ENCODE measurements at regions not wholly inside any gene's neighbourhood (a gene's known extent, or its start where the extent isn't known, plus 50 kb on each side); places are given as distances from the start of the nearest gene placed in this dataset.
A peak's percentile ranks its signal among the peaks of the same experiment; 100 is the strongest.

GRCh38 chr16:81172769-81173658 lies 65.5 kb upstream of the BCO1 start:
- no peaks in the 10 kb centered on the region for H3K27me3 ChIP-seq (ENCODE audit: control insufficient read depth, insufficient read depth, low read length)
- no peaks in the 10 kb centered on the region for H3K36me3 ChIP-seq (ENCODE audit: control insufficient read depth in 2 of 3, insufficient read depth in 3 of 3, low read length in 3 of 3)
- TF ChIP-seq CTCF (IDR thresholded peaks at IDR 0.05; ENCODE audit: borderline replicate concordance, extremely low read depth, insufficient read depth), result no peak
- FAIRE-seq (no peak), DNase-seq (no peak)
- intact Hi-C loops (cut with DNase I), result no loop called here
- no peak overlapping the region for H3K9ac ChIP-seq (ENCODE audit: low read length in 3 of 3)
- H3K9me3 ChIP-seq (ENCODE audit: control insufficient read depth in 2 of 3, insufficient read depth in 1 of 3, low read length in 3 of 3), result no peaks in the 10 kb centered on the region
- no peak overlapping the region for H3K4me3 ChIP-seq (ENCODE audit: low read length in 3 of 3)
- no peak overlapping the region for H3K27ac ChIP-seq (ENCODE audit: low read depth in 2 of 2, low read length in 2 of 2)
- H3K4me1 ChIP-seq (ENCODE audit: control insufficient read depth in 2 of 3, insufficient read depth in 2 of 3, low read depth in 1 of 3, low read length in 3 of 3), result no peaks in the 10 kb centered on the region

- H3K27me3 ChIP-seq (ENCODE audit: control insufficient read depth, insufficient read depth, low read length), result no peaks in the 10 kb centered on the region
- no peak for FAIRE-seq
- no peaks in the 10 kb centered on the region for H3K4me1 ChIP-seq (ENCODE audit: control insufficient read depth in 2 of 3, insufficient read depth in 2 of 3, low read depth in 1 of 3, low read length in 3 of 3)
- TF ChIP-seq CTCF (IDR thresholded peaks at IDR 0.05; ENCODE audit: borderline replicate concordance, extremely low read depth, insufficient read depth), result no peak
- no peaks in the 10 kb centered on the region for H3K36me3 ChIP-seq (ENCODE audit: control insufficient read depth in 2 of 3, insufficient read depth in 3 of 3, low read length in 3 of 3)
- no peaks in the 10 kb centered on the region for H3K9me3 ChIP-seq (ENCODE audit: control insufficient read depth in 2 of 3, insufficient read depth in 1 of 3, low read length in 3 of 3)
- H3K9ac ChIP-seq (ENCODE audit: low read length in 3 of 3), result no peak overlapping the region
- intact Hi-C loops (cut with DNase I), result no loop called here
- H3K27ac ChIP-seq (ENCODE audit: low read depth in 2 of 2, low read length in 2 of 2), result no peak overlapping the region
- H3K4me3 ChIP-seq (ENCODE audit: low read length in 3 of 3), result no peak overlapping the region
- DNase-seq, result peak in 3 of 5 donors; percentile 57 to 65 (median 57)
Observed at GRCh38 chr16:81170824-81171223, 67.7 kb upstream of the BCO1 start.

GRCh38 chr16:81168406-81168805 lies 70.1 kb upstream of the BCO1 start:
- H3K4me3 ChIP-seq (ENCODE audit: low read length in 3 of 3), result no peak overlapping the region
- no peak overlapping the region for H3K27ac ChIP-seq (ENCODE audit: low read depth in 2 of 2, low read length in 2 of 2)
- intact Hi-C loops (cut with DNase I), result no loop called here
- no peak overlapping the region for H3K9ac ChIP-seq (ENCODE audit: low read length in 3 of 3)
- H3K4me1 ChIP-seq (ENCODE audit: control insufficient read depth in 2 of 3, insufficient read depth in 2 of 3, low read depth in 1 of 3, low read length in 3 of 3), result no peaks in the 10 kb centered on the region
- no peak for DNase-seq
- FAIRE-seq, result no peak
- H3K36me3 ChIP-seq (ENCODE audit: control insufficient read depth in 2 of 3, insufficient read depth in 3 of 3, low read length in 3 of 3), result no peaks in the 10 kb centered on the region
- no peak for TF ChIP-seq CTCF (IDR thresholded peaks at IDR 0.05; ENCODE audit: borderline replicate concordance, extremely low read depth, insufficient read depth)
- H3K27me3 ChIP-seq (ENCODE audit: control insufficient read depth, insufficient read depth, low read length), result no peaks in the 10 kb centered on the region
- no peaks in the 10 kb centered on the region for H3K9me3 ChIP-seq (ENCODE audit: control insufficient read depth in 2 of 3, insufficient read depth in 1 of 3, low read length in 3 of 3)
